A172 (cell line): ENCODE measurements at regions not wholly inside any gene's neighbourhood (a gene's known extent, or its start where the extent isn't known, plus 50 kb on each side); places are given as distances from the start of the nearest gene placed in this dataset.

ENCODE experiments used
- DNase-seq: peaks from one replicate; pipeline ENCODE4 v3.0.0-alpha.2; 2015; ENCODE audit warnings: low spot score

DNA sequence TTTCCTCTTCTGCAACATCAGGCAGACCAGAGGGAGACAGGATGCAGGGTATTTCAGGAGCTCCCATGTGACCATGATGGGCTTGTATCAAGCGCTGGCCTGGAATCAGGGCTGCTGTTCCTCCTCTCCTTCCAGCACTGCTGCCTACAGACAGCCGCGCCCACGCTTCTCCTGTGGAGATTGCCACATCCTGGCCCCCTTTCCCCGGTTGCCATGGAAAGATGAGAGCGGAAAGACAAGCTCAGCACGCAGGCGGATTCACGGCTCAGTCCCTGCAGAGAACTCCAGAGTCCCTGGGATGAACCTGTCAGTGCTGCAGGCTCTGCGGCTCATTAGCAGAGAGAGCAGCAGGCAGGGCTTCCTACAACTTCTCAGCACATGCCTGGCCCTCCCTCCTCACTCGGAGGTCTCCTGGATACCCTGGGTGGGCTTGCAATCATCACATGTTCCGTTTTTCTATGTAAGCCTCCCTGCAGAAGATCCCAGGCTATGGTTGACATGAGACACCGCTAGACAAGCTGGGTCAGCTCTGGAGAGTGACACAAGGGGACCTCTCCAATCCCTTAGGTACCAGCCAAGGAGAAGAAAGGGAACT lies 497.8 kb upstream of the MYT1L start:
- DNase-seq: no peak

DNA sequence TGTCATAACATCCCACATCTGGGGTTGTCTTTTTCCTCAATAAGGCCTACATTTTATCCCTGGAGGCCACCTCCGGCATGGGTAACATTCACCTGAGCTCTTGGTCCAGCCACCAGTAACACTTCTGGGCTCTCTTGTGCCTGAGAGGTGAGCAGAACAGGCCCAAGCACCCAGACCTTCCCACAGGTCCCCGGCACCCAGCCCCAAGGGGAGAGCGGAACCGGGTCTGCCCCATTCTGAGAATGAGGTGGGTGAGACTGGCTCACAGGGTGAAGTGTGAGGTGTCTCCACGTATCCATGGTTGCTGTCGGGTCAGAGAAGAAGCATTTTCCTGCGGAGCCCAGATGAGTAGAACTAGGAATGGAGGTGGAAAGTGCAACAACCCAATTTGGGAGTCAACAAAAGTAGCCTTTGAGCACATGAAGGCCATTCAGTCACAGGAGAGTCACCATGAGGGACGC lies 496.7 kb upstream of the MYT1L start:
- DNase-seq: no peak

DNA sequence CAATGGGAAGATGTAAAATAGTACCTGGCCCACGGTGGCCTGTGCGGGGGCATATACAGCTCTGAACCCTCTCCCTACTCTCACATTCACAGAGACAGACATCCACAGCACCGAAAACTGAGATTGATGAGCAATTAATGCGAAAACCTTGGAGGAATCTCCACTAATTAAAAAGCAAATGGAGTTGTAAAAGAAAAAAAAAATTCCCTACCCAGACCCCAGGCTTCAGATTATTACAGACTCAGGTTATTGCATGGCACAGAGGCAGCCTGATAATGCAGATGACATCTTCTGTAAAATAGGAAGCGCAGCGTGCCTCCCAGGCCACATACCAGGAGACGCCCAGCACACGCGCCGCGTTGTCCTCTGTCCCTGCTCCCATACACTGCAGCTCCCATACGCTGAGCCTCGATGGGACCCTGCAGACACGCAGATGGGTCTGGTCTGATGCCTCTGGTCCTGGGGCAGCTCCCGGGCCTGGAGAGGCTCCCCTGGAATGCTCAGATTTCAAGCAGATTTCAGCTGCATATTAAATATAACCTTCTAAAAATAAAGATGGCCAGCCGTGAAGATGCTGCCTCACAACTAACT lies 496.1 kb upstream of the MYT1L start:
- no peak for DNase-seq

DNA sequence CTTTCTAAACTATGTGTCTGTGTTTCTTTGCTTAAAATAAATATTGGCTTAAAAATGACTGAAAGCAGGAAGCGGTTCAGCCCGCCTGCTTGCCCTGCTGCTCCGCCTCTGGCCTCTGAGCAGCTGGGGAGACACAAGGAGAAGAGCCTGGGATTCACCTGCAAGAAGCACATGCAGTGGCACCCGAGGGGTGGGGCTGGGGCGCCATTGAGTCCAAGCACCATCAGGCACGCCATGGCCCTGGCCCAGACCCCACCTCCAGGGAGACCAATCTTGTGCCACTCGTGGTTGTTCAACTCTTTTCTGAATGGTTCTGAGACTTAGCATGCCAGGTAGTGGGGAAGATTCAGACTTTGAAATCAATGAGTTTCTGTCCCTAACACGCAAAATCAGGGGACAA lies 495.5 kb upstream of the MYT1L start:
- DNase-seq: no peak

DNA sequence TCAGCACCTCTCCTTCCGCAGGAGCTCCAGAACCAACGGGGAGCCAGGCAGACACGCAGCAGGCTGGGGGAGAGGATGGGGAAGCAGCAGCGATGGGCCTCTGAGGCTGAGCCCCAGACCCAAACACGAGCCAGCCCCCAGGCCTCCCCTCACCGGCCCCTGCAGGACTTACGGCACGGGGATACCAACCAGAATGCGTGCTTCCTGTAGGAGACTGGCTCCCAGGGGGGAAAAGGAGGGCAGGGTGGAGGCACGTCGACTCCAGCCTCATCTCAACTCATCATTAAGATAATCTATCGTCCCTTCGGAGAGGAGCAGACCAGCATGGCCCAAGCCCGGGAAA lies 495.1 kb upstream of the MYT1L start:
- no peak for DNase-seq

DNA sequence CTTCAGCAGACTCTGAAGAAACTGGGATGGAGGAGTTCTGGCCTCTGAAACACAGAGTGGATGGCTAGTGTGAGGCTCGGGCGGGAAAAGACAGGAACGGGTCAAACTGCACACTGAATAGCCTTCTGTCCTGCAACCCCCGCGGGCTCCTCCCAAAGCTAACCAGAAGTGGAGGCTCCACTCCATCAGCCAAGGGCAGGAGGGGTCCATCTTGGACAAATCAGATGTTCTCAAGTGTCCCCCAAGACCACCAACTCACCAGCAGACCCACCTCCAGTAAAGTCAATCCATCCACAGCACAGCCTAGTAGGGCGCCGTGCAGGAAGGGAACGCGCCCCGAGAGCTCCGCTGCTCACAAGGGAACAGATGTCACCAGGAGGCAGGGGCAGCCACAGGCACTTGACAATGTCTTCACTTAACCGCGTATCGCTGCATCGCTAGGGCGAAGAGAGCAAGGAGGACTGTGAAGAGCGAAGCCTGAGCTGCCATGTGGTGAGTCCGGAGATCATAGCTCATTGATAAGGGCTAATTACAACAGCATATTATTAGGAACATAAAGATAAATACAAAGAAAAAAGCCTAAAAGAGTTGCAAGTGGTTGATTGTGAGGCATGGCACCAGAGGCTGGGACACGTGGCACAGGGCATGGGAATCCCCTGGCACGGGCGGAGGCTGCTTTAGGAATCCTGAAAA lies 494.6 kb upstream of the MYT1L start:
- DNase-seq: no peak

DNA sequence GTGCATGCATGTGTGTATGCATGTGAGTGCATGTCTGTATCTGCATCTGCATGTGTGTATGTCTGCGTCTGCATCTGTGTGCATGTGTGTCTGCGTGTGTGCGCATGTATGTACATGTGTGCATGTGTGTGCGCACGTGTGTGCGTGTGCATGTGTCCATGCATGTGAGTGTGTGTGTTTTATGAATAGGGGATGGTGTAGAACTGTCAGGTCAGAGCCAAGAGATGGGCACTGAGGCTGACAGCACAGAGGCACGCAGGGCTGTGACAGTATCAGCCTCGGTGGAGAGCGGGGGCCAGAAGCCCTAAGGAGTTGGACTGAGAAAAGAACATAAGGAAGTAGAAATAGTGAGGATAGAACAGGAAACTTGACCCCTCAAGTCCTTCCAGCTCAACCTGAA lies 494.0 kb upstream of the MYT1L start:
- no peak for DNase-seq

DNA sequence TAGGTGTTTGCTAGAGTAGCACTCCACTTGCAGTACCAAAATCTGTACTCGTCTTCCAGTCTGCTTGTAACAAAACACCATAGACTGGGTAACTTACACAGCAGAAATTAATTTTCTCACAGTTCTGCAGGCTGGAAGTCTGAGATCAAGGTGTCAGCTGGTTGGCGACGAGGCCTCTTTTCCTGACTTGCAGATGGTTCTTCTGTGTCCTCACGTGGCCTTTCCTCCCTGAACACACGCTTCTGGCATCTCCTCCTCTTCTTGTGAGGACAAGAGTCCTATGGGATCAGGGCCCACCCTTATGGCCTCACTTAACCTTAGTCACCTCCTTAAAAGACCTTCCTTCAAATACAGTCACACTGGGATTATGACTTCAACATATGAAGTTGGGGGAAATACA lies 493.5 kb upstream of the MYT1L start:
- no peak for DNase-seq

DNA sequence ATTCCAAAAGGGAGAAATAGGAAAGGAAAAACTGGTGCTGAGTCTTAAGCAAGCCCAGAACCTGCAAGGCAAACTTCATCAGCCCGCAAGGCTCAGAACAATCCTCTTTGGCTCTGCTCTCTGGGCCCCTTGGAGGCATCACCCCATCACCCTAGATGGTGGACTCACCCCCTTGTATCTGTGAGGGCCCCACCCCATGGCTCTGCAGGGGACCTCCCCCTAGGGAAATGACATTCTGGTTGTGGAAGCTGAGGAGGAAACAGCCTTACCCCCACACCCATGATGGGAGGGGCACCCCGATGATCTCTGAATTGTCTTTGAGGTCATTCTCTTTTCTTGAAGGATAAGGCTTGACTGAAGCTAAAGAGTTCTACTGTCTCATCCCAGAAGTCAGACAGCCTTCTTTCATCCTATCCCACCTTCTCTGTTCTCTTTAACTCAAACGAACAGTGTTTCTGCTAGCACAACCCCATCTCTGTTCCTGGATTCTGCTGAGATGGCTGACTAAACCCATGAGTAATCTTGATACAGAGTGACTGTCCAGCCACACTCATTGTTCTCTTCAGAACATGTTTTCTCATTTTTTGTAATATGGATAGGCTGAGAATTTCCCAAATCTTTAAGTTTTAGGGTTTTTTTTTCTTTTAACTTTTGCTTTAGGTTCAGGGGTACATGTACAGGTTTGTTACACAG lies 492.1 kb upstream of the MYT1L start:
- no peak for DNase-seq

DNA sequence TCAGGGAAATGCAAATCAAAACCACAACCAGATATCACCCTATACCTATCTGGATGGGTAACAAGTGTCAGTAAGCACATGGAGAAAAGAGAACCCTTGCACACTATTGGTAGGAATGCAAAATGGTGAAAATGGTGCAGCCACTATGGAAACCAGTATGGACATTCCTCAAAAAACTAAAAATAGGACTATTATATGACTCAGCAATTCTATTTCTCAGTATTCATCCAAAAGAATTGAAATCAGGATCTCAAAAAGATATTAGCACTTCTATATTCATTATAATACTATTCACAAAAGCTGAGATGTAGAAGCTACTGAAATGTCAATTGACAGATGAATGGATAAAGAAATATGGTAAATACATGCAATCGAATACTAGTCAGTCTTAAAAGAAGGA lies 491.1 kb upstream of the MYT1L start:
- no peak for DNase-seq

DNA sequence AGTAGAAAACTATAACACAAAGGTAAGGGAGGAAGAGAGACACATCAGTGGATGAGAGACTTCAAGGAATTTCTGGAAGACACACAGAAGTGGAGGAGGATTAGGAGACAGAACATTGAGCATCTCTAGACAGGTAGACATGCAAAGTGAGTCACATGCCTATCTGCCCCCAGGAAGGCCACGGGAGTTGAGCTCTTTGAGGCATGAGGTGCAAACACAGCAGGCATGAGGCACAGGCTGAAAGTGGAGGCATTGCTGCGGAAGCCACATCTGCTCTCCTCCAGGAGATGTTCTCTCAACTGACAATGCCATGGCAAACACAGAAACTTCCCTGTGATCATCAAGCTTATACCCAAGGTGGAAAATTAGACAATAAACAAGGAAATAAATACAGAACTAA lies 481.6 kb upstream of the MYT1L start:
- no peak for DNase-seq

DNA sequence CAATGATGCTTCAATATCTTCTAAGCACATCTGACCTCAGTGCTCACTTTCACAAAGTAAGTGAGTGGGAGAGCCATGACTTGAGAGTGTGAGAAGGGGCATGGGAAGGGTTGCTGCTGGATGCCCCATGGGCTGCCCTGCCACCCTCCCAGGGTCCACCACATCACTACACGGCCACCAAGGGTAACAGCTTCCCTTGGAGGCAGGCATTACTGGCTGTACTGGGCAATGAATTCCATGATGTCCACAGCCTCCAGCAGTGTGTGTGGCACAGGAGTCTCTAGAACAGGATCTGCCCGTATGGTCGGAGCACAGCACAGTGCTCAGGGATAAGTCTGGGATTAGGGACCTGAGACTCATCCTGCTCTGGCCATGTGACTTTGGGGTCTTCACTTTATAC lies 481.0 kb upstream of the MYT1L start:
- no peak for DNase-seq

DNA sequence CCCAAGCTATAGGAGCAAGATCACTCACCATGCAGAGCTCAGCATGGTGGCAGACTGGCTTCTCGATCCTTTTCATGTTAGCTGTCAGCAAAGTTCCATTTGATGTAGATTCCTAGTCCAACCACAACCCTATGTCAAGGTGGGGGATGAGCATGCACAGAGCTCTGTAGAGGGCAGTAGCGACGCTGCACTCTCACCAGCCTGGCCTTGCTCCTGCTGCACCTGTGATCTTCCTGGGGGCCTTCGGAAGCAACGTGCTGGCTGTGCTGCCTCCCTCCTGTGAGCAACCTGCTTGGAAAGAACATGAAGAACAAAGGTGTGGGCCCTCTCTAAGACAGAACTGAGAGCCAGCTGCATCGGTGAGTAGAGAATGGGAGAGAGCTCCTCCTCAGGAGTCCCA lies 479.4 kb upstream of the MYT1L start:
- no peak for DNase-seq

DNA sequence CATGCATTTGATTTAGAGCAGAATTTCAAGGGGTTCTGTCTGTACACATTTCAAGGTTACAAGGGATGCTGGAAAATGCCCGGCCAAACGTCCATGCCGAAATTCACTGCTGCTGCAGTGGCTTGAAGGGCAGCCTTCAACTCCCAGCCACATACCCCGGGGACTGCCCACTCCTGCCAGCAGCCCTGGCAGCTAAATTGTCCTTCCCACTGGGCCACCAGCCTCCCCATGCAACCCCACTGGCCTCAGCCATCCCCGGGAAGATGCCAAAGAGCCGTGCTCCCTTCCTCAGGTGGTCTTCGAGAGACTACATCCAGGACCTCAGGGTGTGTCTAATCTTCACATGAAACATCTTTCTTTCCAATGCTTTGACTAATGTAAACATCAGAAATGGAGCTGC lies 478.7 kb upstream of the MYT1L start:
- no peak for DNase-seq

DNA sequence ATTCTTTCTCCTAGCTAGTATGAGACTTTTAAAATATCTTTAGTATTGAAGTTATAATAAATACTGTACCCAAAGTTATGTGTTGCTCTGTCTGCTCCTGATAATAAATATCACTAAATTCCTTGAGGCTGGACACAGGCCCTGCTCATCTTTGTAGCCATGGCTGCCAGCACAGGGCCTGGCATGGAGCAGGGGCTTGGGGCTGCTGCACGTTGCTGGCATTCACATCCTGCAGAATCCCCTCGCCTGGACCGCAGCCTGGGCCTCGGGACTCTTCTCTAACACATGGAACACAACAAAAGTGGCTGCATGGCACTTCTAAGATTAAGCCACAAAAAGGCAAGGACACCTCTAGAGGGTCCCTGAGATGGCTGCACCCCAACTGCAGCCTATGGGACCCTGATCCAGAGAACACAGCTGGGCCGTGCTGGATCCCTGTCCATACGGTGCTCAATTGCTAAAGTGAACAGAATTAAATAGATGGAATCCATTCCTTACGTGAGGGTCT lies 477.5 kb upstream of the MYT1L start:
- no peak for DNase-seq

DNA sequence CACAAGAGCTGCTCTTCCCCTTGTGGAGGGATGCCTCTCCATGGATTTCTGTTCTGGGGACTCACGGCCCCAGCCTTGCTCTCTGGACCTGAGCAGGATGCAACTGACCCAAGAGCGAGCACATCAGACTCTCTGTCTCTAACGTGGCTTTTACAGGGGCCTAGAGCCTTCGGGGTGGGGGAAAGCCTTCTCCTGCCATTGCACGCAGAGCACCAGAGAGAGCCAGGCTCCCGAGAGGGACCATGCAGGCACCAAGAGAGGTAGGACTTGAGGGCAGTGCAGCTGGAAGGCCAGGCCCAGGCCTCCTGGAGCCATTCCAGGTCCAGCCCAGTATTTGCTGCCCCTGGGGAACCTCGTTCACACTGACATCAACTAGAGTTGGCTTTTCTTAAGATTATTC lies 475.6 kb upstream of the MYT1L start:
- DNase-seq: no peak

DNA sequence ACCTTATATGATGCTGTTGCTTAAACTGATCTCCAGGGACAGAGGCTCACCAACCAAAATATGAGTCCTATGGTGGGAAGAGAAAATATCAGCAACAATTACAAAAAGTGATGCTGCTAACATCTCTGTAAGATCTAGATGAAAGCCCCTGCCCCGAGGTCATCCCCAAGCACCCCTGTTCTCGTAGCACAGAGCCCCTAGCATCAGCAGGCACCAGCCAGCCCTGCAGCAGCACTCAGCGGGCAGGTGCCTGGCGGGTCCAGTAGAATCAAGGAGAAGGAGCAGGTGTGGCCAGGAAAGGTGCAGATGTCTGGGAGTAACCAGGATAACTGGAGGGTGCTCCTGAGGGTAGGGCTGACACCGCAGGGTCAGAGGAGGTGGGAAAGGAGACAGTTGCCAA lies 474.2 kb upstream of the MYT1L start:
- no peak for DNase-seq

DNA sequence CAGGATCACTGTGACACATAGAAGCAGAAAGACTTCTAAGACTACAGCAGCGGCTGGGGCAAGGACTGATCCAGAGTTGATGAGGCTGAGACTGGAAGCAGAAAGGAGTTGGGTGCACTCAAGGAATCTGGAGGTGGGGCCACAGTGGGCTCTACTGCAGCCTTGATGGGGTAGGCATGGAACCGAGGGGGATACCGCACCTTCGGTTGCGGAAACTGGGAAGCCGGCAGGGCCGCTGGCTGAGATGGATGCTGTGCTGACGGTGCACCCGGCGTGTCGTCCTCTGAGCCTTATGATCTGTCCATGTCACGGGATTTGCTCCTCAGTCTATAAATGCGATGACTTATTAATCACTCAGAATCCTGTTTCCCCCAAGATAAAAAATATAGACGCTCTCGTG lies 473.5 kb upstream of the MYT1L start:
- DNase-seq: no peak

DNA sequence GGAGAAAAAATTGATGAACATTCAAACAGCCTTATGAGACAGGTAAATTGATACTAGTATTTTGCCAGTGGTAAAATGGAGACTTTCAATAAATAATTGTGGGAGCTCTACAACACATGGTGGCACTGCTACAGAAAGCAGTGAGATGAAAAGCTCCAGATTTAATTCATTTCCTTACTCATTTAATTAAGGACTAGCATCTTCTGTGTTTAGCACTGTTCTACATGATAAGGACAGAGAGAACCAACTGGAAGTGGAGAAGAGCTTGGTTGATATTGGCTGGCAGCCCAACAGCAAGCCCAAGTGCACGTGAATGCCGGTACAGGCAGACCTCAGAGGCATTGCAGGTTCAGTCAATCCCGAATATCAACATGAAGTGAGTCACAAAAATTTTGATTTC lies 470.4 kb upstream of the MYT1L start:
- no peak for DNase-seq

DNA sequence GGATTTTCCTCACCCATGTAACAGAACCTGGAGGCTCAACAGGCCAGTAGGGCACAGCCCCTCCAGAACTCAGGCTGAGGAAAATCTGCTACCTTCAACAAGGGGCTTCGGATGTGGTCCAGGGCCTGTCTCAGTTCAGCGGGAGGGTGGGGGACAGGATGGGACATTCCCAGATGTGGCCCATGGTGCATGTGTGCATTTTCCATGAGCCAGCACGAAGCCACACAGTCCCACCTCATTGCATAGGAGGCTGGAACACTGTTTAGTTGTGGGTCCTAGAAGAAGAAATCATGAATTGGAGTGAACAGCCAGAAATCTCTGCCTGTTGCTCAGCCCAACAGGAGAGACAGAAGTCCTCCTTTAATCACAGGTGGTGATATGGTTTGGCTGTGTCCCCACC lies 469.6 kb upstream of the MYT1L start:
- no peak for DNase-seq

DNA sequence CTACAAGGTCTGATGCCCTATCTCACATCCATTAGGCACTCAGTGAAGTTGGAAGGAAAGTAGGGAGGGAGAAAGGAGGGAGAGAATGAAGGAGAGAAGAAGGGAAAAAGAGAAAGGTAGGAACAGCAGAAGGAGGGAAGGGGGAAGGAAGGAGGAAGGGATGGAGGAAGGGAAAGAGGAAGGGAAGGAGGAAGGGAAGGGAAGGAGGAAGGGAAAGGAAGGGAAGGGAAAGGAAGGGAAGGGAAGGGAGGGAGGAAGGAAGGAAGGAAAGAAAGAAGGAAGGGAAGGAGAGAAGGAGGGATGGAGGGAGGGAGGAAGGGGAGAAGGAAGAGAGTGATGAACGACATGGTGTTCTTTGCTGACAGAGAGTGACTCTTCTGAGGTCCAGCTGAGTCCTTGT lies 468.9 kb upstream of the MYT1L start:
- no peak for DNase-seq

DNA sequence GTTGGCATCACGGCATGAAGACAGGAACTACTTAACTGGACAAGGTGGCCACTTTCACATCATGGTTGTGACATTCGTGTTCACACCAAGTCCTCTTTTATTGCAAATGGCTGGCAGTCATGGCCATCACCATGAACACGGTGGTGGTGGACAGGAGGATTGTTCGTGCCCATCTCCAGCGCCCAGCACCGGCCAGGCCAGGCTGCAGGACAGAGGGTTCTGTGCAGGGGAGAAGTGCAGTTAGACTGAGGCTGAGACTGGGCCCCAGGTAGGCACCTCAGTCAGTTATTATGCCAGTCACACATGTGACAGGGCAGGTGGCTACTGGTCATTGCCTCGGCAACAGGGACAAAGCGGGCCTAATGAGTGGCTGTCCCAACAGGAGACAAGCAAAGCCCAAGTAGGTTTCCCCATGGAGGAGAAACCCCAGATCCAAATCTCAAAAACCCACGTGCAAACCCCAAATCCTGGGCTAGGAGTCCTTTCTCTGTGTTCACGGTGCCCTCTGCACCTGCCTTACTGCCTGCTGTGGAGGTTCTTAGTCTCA lies 468.1 kb upstream of the MYT1L start:
- DNase-seq: no peak

DNA sequence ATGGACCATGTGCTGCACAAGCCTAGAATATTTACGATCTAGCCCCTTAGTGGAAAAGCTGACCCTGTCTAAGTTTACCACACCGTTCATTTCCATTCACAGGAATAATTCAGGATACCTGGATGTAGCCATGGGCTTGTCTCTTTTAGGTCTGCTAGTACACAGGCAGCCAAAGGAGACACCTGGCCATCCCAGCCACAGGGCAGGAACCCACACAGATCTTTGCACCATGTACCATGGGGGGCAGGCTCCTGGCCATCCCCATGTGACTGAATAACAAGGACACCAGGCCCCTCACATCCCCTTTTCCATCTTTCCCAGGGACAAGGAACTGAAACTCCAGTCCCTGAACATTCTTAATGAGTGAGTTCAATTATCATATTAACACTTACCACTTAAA lies 467.3 kb upstream of the MYT1L start:
- DNase-seq: no peak
